ENCODE measurements at regions not wholly inside any gene's neighbourhood (a gene's known extent, or its start where the extent isn't known, plus 50 kb on each side); places are given as distances from the start of the nearest gene placed in this dataset.

DNA sequence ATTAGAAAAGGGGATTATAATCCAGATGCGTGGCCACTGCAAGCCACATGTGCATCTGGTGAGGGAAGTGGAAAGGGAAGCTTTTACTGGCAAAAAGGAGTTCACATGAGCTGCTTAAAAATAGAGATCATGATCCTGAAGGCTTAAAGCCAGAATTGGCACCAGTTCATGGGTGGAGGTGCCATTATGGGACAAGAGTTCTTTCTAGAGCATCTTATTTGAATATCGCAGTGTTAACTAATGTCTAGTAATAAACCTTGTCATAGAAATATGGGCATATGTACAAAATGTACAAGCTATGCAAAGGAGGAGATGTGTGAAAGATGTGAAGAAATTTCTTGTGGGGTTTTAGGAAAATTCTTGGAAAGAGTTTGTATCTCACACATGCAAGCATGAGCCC is 178.4 kb upstream of the CBLB start:
- H3K4me2 ChIP-seq (ENCODE audit: insufficient read depth, low read length), result no peak overlapping the region
- H3K9ac ChIP-seq (ENCODE audit: low read depth, low read length), result no peak overlapping the region
- H2AFZ ChIP-seq (ENCODE audit: low read depth, low read length), result no peak overlapping the region
- ATAC-seq (ENCODE audit: insufficient read depth, low read depth) (no peak), DNase-seq (no peak)
- H4K20me1 ChIP-seq (ENCODE audit: insufficient read depth, low read length), result no peaks in the 10 kb centered on the region
- no peak for TF ChIP-seq EZH2 (IDR thresholded peaks at IDR 0.05; ENCODE audit: borderline replicate concordance, low read depth, low read length, severe bottlenecking)
- TF ChIP-seq, protein P1, sequence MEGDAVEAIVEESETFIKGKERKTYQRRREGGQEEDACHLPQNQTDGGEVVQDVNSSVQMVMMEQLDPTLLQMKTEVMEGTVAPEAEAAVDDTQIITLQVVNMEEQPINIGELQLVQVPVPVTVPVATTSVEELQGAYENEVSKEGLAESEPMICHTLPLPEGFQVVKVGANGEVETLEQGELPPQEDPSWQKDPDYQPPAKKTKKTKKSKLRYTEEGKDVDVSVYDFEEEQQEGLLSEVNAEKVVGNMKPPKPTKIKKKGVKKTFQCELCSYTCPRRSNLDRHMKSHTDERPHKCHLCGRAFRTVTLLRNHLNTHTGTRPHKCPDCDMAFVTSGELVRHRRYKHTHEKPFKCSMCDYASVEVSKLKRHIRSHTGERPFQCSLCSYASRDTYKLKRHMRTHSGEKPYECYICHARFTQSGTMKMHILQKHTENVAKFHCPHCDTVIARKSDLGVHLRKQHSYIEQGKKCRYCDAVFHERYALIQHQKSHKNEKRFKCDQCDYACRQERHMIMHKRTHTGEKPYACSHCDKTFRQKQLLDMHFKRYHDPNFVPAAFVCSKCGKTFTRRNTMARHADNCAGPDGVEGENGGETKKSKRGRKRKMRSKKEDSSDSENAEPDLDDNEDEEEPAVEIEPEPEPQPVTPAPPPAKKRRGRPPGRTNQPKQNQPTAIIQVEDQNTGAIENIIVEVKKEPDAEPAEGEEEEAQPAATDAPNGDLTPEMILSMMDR (IDR thresholded peaks at IDR 0.05; ENCODE audit: borderline replicate concordance, extremely low read depth, low read length, poor library complexity, severe bottlenecking), result no peak
- H3K27me3 ChIP-seq (ENCODE audit: insufficient read depth, low read length, poor library complexity), result no peaks in the 10 kb centered on the region
- no peak overlapping the region for H3K4me3 ChIP-seq (ENCODE audit: low read depth in 1 of 2, low read length in 2 of 2)
- H3K9me3 ChIP-seq (ENCODE audit: insufficient read depth, low read length, severe bottlenecking), result no peaks in the 10 kb centered on the region
- H3K36me3 ChIP-seq (ENCODE audit: insufficient read depth, low read length), result no peaks in the 10 kb centered on the region
- no peaks in the 10 kb centered on the region for H3K4me1 ChIP-seq (ENCODE audit: insufficient read depth, low read length)
- no peak overlapping the region for H3K27ac ChIP-seq (ENCODE audit: low read length)
- H3K79me2 ChIP-seq (ENCODE audit: insufficient read depth, low read length), result no peaks in the 10 kb centered on the region

DNA sequence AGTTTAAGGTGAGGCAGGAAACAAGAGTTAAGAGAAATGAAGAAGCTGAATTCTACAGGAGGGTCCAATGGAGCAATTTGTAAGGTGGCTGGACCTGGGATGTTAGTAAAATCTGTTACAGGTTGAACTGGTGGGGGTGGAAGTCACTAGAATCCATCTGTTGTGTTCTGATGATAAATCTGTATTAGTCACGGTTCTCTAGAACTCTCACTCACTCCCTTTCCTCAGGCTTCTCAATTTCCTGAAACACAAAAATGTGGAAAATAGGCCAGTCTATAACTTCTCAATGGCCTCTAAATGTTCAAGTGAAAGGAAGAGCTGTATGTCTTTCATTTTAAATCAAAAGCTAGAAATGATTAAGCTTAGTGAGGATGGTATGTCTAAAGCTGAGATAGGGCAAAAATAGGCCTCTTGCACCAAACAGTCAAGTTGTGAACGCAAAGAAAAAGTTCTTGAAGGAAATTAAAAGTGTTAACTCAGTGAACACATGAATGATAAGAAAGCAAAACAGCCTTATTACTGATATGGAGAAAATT is 180.2 kb upstream of the CBLB start:
- Histone ChIP-seq H3K9me3 (ENCODE audit: insufficient read depth, low read length, severe bottlenecking) (no peaks in the 10 kb centered on the region), H2AFZ (ENCODE audit: low read depth, low read length) (no peak overlapping the region), H3K4me3 (ENCODE audit: low read depth in 1 of 2, low read length in 2 of 2) (no peak overlapping the region), H3K79me2 (ENCODE audit: insufficient read depth, low read length) (no peaks in the 10 kb centered on the region), H3K4me1 (ENCODE audit: insufficient read depth, low read length) (no peaks in the 10 kb centered on the region), H3K27ac (ENCODE audit: low read length) (no peak overlapping the region), H4K20me1 (ENCODE audit: insufficient read depth, low read length) (no peaks in the 10 kb centered on the region), H3K4me2 (ENCODE audit: insufficient read depth, low read length) (no peak overlapping the region), H3K36me3 (ENCODE audit: insufficient read depth, low read length) (no peaks in the 10 kb centered on the region), H3K27me3 (ENCODE audit: insufficient read depth, low read length, poor library complexity) (no peaks in the 10 kb centered on the region), H3K9ac (ENCODE audit: low read depth, low read length) (no peak overlapping the region)
- TF ChIP-seq, protein P1 (IDR thresholded peaks at IDR 0.05; ENCODE audit: borderline replicate concordance, extremely low read depth, low read length, poor library complexity, severe bottlenecking), result no peak
- no peak for TF ChIP-seq EZH2 (IDR thresholded peaks at IDR 0.05; ENCODE audit: borderline replicate concordance, low read depth, low read length, severe bottlenecking)
- ATAC-seq (ENCODE audit: insufficient read depth, low read depth), result no peak
- DNase-seq, result no peak

DNA sequence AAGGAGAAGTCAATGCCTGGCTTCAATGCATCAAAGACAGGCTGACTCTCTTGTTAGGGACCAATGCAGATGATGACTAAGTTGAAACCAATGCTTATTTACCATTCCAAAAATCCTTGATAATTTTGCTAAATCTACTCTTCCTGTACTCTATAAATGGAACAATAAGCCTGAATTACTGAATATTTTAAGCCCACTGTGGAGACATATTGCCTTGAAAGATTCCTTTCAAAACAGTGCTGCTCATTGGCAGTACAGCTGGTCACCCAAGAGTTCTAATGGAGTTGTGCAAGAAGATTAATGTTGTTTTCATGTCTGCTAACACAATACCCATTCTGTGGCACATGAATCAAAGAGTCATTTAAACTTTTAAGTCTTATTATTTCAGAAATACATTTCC is 181.0 kb upstream of the CBLB start:
- no peak overlapping the region for H3K9ac ChIP-seq (ENCODE audit: low read depth, low read length)
- no peaks in the 10 kb centered on the region for H3K9me3 ChIP-seq (ENCODE audit: insufficient read depth, low read length, severe bottlenecking)
- H3K27me3 ChIP-seq (ENCODE audit: insufficient read depth, low read length, poor library complexity), result no peaks in the 10 kb centered on the region
- H3K79me2 ChIP-seq (ENCODE audit: insufficient read depth, low read length), result no peaks in the 10 kb centered on the region
- no peak overlapping the region for H3K4me2 ChIP-seq (ENCODE audit: insufficient read depth, low read length)
- H3K36me3 ChIP-seq (ENCODE audit: insufficient read depth, low read length), result no peaks in the 10 kb centered on the region
- H3K27ac ChIP-seq (ENCODE audit: low read length), result no peak overlapping the region
- H3K4me3 ChIP-seq (ENCODE audit: low read depth in 1 of 2, low read length in 2 of 2), result no peak overlapping the region
- DNase-seq (no peak), ATAC-seq (ENCODE audit: insufficient read depth, low read depth) (no peak)
- H3K4me1 ChIP-seq (ENCODE audit: insufficient read depth, low read length), result no peaks in the 10 kb centered on the region
- H2AFZ ChIP-seq (ENCODE audit: low read depth, low read length), result no peak overlapping the region
- no peaks in the 10 kb centered on the region for H4K20me1 ChIP-seq (ENCODE audit: insufficient read depth, low read length)
- TF ChIP-seq EZH2 (IDR thresholded peaks at IDR 0.05; ENCODE audit: borderline replicate concordance, low read depth, low read length, severe bottlenecking), result no peak
- TF ChIP-seq, protein P1 (IDR thresholded peaks at IDR 0.05; ENCODE audit: borderline replicate concordance, extremely low read depth, low read length, poor library complexity, severe bottlenecking), result no peak

DNA sequence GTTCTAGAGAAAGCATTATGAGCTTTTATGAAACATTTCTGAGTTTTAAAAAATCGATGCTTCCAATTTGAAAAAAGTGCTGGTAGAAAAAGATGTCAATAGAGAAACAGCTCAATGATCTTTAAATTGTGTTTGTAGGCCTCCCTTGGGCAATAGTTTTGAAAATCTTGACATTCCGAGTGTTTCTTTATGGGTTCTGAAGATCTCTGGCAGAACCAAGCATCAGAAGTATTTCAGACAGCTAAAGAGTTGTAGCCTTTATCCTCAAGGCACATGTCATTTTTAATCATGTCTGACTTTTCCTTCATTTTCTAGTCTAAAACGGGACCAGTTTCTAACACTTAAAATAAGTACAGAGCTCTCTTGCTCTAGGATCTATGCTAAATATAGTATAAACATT is 188.1 kb upstream of the CBLB start:
- no peaks in the 10 kb centered on the region for H3K79me2 ChIP-seq (ENCODE audit: insufficient read depth, low read length)
- H3K36me3 ChIP-seq (ENCODE audit: insufficient read depth, low read length), result no peaks in the 10 kb centered on the region
- H4K20me1 ChIP-seq (ENCODE audit: insufficient read depth, low read length), result no peaks in the 10 kb centered on the region
- H2AFZ ChIP-seq (ENCODE audit: low read depth, low read length), result no peak overlapping the region
- H3K9ac ChIP-seq (ENCODE audit: low read depth, low read length), result no peak overlapping the region
- H3K9me3 ChIP-seq (ENCODE audit: insufficient read depth, low read length, severe bottlenecking), result no peaks in the 10 kb centered on the region
- no peak overlapping the region for H3K27ac ChIP-seq (ENCODE audit: low read length)
- no peak overlapping the region for H3K4me3 ChIP-seq (ENCODE audit: low read depth in 1 of 2, low read length in 2 of 2)
- H3K27me3 ChIP-seq (ENCODE audit: insufficient read depth, low read length, poor library complexity), result no peaks in the 10 kb centered on the region
- no peaks in the 10 kb centered on the region for H3K4me1 ChIP-seq (ENCODE audit: insufficient read depth, low read length)
- no peak overlapping the region for H3K4me2 ChIP-seq (ENCODE audit: insufficient read depth, low read length)
- DNase-seq (no peak), ATAC-seq (ENCODE audit: insufficient read depth, low read depth) (no peak)
- TF ChIP-seq EZH2 (IDR thresholded peaks at IDR 0.05; ENCODE audit: borderline replicate concordance, low read depth, low read length, severe bottlenecking), result no peak
- TF ChIP-seq, protein P1 (IDR thresholded peaks at IDR 0.05; ENCODE audit: borderline replicate concordance, extremely low read depth, low read length, poor library complexity, severe bottlenecking), result no peak
